ENCODE measurements at regions not wholly inside any gene's neighbourhood (a gene's known extent, or its start where the extent isn't known, plus 50 kb on each side); places are given as distances from the start of the nearest gene placed in this dataset.

DNA sequence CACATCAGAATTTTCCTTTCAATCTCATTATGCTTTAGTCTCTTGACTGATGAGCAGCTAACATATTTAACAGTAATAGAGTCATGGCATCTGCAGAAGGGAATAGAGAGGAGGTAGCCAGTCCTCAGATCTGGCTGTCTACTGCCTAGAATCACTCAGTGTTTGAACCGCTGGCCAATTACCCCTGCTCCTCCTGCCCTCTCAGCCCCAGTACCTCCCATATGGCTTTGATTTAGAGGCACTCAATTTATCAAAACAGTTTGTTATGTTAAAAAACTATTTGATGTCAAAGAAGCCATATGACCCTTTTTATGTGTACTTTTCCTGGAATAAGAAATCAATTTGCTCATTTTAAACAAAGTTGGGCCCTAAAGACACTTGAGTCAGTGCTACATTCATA is 355.2 kb downstream of the CMPK2 start:
- TF ChIP-seq, protein P1, sequence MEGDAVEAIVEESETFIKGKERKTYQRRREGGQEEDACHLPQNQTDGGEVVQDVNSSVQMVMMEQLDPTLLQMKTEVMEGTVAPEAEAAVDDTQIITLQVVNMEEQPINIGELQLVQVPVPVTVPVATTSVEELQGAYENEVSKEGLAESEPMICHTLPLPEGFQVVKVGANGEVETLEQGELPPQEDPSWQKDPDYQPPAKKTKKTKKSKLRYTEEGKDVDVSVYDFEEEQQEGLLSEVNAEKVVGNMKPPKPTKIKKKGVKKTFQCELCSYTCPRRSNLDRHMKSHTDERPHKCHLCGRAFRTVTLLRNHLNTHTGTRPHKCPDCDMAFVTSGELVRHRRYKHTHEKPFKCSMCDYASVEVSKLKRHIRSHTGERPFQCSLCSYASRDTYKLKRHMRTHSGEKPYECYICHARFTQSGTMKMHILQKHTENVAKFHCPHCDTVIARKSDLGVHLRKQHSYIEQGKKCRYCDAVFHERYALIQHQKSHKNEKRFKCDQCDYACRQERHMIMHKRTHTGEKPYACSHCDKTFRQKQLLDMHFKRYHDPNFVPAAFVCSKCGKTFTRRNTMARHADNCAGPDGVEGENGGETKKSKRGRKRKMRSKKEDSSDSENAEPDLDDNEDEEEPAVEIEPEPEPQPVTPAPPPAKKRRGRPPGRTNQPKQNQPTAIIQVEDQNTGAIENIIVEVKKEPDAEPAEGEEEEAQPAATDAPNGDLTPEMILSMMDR (IDR thresholded peaks at IDR 0.05) = no peak
- no peak for TF ChIP-seq POLR2AphosphoS5 (IDR thresholded peaks at IDR 0.05)
- no peak for TF ChIP-seq POLR2A (IDR thresholded peaks at IDR 0.05; ENCODE audit: low read depth)
